ENCODE measurements at regions not wholly inside any gene's neighbourhood (a gene's known extent, or its start where the extent isn't known, plus 50 kb on each side); places are given as distances from the start of the nearest gene placed in this dataset.

DNA sequence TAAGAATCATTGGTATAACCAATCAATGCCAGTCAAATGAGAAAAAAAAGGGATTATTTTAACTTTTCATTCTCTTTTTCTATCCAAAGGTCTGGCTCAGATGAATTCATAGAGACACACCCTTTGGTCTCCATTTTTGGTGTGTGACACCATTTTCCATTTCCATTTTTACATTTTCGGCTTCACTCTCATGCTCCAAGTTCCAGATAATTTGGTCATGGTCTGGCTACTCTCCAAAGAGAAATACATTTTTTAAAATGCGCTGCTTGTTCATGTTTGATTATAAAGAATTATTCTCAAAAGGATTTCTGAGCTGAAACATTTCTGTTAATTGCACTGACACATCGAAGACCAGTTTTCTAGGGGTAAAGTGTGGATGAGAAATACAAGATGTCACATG, 51.6 kb upstream of the FIBIN start:
- DNase-seq (no peak), ATAC-seq (no peak)
- H3K27ac ChIP-seq = no peak overlapping the region
- peaks cover 0 to 6% (median 0%) of the 10 kb centered on the region in 9 donors for H3K4me1 ChIP-seq
- no peak overlapping the region for H3K4me3 ChIP-seq
- intact Hi-C loops (cut with DNase I) = no loop called here
- no peaks in the 10 kb centered on the region for H3K9me3 ChIP-seq
- TF ChIP-seq, protein P1, sequence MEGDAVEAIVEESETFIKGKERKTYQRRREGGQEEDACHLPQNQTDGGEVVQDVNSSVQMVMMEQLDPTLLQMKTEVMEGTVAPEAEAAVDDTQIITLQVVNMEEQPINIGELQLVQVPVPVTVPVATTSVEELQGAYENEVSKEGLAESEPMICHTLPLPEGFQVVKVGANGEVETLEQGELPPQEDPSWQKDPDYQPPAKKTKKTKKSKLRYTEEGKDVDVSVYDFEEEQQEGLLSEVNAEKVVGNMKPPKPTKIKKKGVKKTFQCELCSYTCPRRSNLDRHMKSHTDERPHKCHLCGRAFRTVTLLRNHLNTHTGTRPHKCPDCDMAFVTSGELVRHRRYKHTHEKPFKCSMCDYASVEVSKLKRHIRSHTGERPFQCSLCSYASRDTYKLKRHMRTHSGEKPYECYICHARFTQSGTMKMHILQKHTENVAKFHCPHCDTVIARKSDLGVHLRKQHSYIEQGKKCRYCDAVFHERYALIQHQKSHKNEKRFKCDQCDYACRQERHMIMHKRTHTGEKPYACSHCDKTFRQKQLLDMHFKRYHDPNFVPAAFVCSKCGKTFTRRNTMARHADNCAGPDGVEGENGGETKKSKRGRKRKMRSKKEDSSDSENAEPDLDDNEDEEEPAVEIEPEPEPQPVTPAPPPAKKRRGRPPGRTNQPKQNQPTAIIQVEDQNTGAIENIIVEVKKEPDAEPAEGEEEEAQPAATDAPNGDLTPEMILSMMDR (IDR thresholded peaks at IDR 0.05) = no peak
- no peaks in the 10 kb centered on the region for H3K27me3 ChIP-seq
- H3K36me3 ChIP-seq = no peaks in the 10 kb centered on the region
- WGBS, 2 donors = 78 to 79% methylated on average over 3 of the region's 3 CpGs

DNA sequence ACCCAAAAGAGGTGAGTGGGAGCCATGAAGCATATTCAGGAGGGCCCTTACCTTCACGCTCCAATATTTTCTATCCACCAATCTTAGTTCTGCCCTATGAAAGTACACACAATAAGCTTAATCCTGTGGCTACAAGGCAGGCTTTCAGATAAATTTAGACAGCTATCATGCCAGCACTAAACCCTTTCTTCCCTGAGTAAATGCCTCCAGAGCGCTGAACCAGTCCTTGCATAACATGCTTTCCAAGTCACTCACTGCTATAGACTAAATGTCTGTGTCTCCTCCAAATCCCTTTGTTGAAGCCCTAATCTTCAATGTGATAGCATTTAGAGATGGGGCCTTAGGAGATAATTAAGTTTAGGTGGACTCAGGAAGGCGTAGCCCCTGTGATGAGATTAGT, 50.3 kb upstream of the FIBIN start:
- no peak for ATAC-seq
- DNase-seq = no peak
- intact Hi-C loops (cut with DNase I) = no loop called here
- H3K4me3 ChIP-seq = no peak overlapping the region
- no peaks in the 10 kb centered on the region for H3K36me3 ChIP-seq
- H3K4me1 ChIP-seq = peaks cover 0 to 9% (median 0%) of the 10 kb centered on the region in 9 donors
- no peaks in the 10 kb centered on the region for H3K9me3 ChIP-seq
- no peak overlapping the region for H3K27ac ChIP-seq
- TF ChIP-seq, protein P1 (IDR thresholded peaks at IDR 0.05) = no peak
- no peaks in the 10 kb centered on the region for H3K27me3 ChIP-seq
- 91 to 95% methylated on average over 3 of the region's 3 CpGs for WGBS, 2 donors
